Gastroesophageal sphincter (tissue), 3 donors: ENCODE measurements at regions not wholly inside any gene's neighbourhood (a gene's known extent, or its start where the extent isn't known, plus 50 kb on each side); places are given as distances from the start of the nearest gene placed in this dataset.

Experiments used
- CTCF ChIP-seq, 4 experiments: fragments of 200-600 bp in 2 of 4; fragments of 450-650 bp in 2 of 4; sonication (generic) in 1 of 4; IDR thresholded peaks; one replicate each; pipeline ENCODE4 v1.5.1; 2017 to 2019; ENCODE audit warnings: antibody characterized with exemption in 4 of 4, mild to moderate bottlenecking in 2 of 4, moderate library complexity in 2 of 4
- POLR2AphosphoS5 ChIP-seq: sonication (generic); formaldehyde crosslinking; IDR thresholded peaks from one replicate; pipeline ENCODE4 v1.6.1; 2017; ENCODE audit warnings: antibody characterized with exemption

GRCh38 chr14:106080922-106081321 is 554.5 kb downstream of the TMEM121 start:
- TF ChIP-seq CTCF (IDR thresholded peaks at IDR 0.05) (no peak), POLR2AphosphoS5 (no peak)
